ENCODE measurements at regions not wholly inside any gene's neighbourhood (a gene's known extent, or its start where the extent isn't known, plus 50 kb on each side); places are given as distances from the start of the nearest gene placed in this dataset.

DNA sequence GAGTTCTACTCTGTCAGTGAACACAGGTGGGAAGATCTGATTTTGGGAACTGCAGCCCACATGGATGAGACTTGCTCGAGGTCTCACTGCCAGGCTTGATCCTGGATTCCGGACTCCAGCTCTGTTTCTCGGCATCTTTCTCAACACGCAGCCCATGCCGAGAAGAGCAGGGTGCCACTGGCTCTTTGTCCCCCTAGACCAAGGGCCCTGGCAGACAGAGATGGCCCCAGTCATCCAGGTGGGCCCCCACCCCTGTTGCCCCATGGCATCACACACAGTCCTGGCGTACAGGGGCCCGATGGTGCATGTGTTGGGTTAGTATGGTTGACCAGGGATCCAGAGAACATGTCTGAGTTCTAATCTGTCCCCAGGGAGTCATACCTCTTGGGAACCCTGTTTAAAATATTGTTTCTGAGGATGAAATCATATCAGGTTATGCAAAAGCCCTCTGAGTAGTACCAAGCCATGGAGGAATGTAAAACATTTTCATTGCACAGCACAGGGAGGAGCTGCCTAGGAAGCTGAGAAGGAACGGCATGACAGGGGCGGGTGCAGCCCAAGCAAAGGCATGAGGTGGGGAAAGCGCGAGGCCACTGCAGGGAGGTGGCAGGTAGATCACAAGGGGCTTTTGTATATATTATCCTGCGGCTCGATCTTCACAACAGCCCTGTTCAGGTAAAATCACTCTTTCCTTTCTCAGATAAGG is 320.6 kb downstream of the UACA start:
- 66 to 79% (median 73%) methylated on average over 13 of the region's 13 CpGs for WGBS, 5 donors

GRCh38 chr15:70442211-70442610 is 321.1 kb downstream of the UACA start:
- intact Hi-C loops (cut with DNase I; ENCODE audit: low total_unique reads): no loop called here
- no peaks in the 10 kb centered on the region for H3K9me3 ChIP-seq
- DNase-seq: no peak
- 89 to 94% (median 90%) methylated on average over 13 of the region's 13 CpGs for WGBS, 5 donors
- no peak overlapping the region for H3K4me3 ChIP-seq
- H3K27me3 ChIP-seq: peaks cover 0 to 19% (median 3%) of the 10 kb centered on the region in 3 donors
- TF ChIP-seq CTCF (IDR thresholded peaks at IDR 0.05) (no peak), EP300 (IDR thresholded peaks at IDR 0.05) (no peak), POLR2A (IDR thresholded peaks at IDR 0.05) (no peak), POLR2AphosphoS5 (IDR thresholded peaks at IDR 0.05) (no peak)
- H3K4me1 ChIP-seq: peaks cover 0 to 2% (median 2%) of the 10 kb centered on the region in 4 donors
- no peak overlapping the region for H3K27ac ChIP-seq
- no peaks in the 10 kb centered on the region for H3K36me3 ChIP-seq

More for the DNA sequence above, 320.6 kb downstream of the UACA start:
- Histone ChIP-seq H3K4me3 (no peak overlapping the region), H3K4me1 (peaks cover 4 to 8% (median 7%) of the 10 kb centered on the region in 4 donors), H3K36me3 (no peaks in the 10 kb centered on the region), H3K27ac (no peak overlapping the region), H3K27me3 (peaks cover 0 to 19% (median 3%) of the 10 kb centered on the region in 3 donors), H3K9me3 (no peaks in the 10 kb centered on the region)
- intact Hi-C loops (cut with DNase I; ENCODE audit: low total_unique reads): no loop called here
- TF ChIP-seq EP300 (IDR thresholded peaks at IDR 0.05) (no peak), CTCF (IDR thresholded peaks at IDR 0.05) (no peak), POLR2A (IDR thresholded peaks at IDR 0.05) (no peak), POLR2AphosphoS5 (IDR thresholded peaks at IDR 0.05) (no peak)
- DNase-seq: no peak

DNA sequence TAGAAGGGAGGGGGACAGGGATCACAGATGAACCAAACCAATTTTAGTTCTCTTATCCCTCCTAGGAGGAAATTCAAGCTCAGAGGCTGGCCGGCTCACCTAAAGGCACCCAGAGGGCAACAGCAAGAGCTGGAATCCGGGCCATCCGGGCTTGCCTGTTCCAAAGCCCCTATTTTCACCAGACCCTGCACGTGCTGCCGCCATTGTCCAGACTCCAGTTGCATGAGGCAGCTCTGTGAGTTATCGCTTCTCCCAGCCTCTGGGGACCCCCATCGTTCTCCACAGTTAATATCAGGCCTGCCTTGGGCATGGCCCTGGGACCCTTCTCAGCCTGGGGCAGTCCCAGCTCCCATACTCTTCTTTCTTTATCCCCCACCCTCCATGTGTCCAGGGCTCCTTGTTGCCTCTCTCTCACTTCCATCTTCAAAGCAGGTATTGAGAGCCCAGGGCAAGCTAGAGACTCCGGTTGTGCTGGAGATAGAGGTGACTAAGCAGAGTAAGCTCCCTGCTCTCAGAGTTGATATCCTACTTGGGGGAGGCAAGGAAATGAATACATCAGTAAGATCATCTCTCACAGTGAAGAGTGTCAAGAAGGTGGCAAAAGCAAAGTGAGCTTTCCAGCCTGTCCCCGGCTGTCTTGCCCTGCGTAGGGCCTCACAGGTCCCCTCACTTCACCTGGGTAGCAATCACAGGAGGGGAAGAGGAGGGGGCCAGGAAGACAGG is 322.8 kb downstream of the UACA start:
- 91 to 93% (median 92%) methylated on average over 10 of the region's 10 CpGs for WGBS, 5 donors
- Histone ChIP-seq H3K27ac (no peak overlapping the region), H3K27me3 (peaks cover 0 to 19% (median 3%) of the 10 kb centered on the region in 3 donors), H3K9me3 (no peaks in the 10 kb centered on the region), H3K4me3 (no peak overlapping the region), H3K4me1 (peaks cover 0 to 8% (median 1%) of the 10 kb centered on the region in 4 donors), H3K36me3 (no peaks in the 10 kb centered on the region)
- DNase-seq: no peak
- no peak for TF ChIP-seq POLR2AphosphoS5 (IDR thresholded peaks at IDR 0.05)
- no peak for TF ChIP-seq CTCF (IDR thresholded peaks at IDR 0.05)
- intact Hi-C loops (cut with DNase I; ENCODE audit: low total_unique reads): no loop called here

GRCh38 chr15:70439880-70440279 is 323.5 kb downstream of the UACA start:
- no peak overlapping the region for H3K4me3 ChIP-seq
- DNase-seq: no peak
- H3K27ac ChIP-seq: no peak overlapping the region
- H3K27me3 ChIP-seq: peaks cover 0 to 19% (median 3%) of the 10 kb centered on the region in 3 donors
- WGBS, 5 donors: 89 to 98% (median 94%) methylated on average over 3 to 5 of the region's 5 CpGs
- intact Hi-C loops (cut with DNase I; ENCODE audit: low total_unique reads): no loop called here
- peaks cover 0 to 15% (median 8%) of the 10 kb centered on the region in 4 donors for H3K4me1 ChIP-seq
- no peaks in the 10 kb centered on the region for H3K36me3 ChIP-seq
- H3K9me3 ChIP-seq: no peaks in the 10 kb centered on the region
- no peak for TF ChIP-seq EP300 (IDR thresholded peaks at IDR 0.05)
- TF ChIP-seq POLR2A (IDR thresholded peaks at IDR 0.05): no peak
- no peak for TF ChIP-seq CTCF (IDR thresholded peaks at IDR 0.05)
- TF ChIP-seq POLR2AphosphoS5 (IDR thresholded peaks at IDR 0.05): no peak

All from stomach (tissue), 8 donors.